GM12874 (cell line): ENCODE measurements at regions not wholly inside any gene's neighbourhood (a gene's known extent, or its start where the extent isn't known, plus 50 kb on each side); places are given as distances from the start of the nearest gene placed in this dataset.

ENCODE experiments used
- TF ChIP-seq, protein P1 (sequence below): IDR thresholded peaks from 2 replicates; pipeline ENCODE4 v1.5.1; 2011; ENCODE audit warnings: low read depth, mild to moderate bottlenecking, control low read depth, low read length, moderate library complexity; ENCODE audit not compliant: insufficient read depth

DNA sequence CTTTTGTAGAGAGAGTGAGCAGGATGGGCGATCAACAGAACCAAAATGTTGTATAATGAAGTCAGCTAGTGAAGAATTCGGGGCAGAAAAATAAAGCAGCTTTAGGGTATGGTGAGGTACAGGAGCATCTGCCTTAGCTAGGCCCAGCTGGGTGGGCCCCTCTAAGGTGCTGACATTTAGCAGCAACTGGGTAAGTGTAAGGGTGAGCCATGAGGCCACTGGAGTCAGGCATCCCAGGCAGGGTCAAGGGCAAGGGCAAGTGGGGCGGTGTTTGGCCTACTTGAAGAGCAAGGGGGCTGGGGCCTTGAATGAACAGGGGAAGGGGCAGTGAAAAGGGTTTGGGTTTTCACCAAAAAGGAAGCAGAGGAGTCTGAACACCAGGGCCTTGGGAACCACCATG, 583.6 kb downstream of the BCL11B start:
- TF ChIP-seq, protein P1, sequence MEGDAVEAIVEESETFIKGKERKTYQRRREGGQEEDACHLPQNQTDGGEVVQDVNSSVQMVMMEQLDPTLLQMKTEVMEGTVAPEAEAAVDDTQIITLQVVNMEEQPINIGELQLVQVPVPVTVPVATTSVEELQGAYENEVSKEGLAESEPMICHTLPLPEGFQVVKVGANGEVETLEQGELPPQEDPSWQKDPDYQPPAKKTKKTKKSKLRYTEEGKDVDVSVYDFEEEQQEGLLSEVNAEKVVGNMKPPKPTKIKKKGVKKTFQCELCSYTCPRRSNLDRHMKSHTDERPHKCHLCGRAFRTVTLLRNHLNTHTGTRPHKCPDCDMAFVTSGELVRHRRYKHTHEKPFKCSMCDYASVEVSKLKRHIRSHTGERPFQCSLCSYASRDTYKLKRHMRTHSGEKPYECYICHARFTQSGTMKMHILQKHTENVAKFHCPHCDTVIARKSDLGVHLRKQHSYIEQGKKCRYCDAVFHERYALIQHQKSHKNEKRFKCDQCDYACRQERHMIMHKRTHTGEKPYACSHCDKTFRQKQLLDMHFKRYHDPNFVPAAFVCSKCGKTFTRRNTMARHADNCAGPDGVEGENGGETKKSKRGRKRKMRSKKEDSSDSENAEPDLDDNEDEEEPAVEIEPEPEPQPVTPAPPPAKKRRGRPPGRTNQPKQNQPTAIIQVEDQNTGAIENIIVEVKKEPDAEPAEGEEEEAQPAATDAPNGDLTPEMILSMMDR: no peak

DNA sequence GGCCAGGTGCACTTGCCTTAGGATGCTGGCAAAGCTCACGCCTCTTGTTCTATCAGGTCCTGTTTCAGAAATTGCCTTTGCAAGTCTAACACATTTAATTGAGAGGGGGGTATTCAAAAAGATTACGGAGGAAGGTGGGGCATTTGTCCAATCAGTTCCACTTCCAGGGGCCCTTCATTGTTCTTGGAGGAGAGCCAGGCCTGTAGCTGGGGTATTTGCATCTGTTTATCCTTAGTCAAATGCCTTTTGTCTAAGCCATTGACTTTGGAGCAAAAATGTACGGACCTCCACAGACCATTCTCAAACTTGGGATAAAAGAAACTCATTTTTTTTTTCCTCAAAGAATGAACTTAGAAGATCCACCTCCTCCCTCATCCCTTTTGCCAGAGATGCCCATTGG, 582.0 kb downstream of the BCL11B start:
- TF ChIP-seq, protein P1: no peak

DNA sequence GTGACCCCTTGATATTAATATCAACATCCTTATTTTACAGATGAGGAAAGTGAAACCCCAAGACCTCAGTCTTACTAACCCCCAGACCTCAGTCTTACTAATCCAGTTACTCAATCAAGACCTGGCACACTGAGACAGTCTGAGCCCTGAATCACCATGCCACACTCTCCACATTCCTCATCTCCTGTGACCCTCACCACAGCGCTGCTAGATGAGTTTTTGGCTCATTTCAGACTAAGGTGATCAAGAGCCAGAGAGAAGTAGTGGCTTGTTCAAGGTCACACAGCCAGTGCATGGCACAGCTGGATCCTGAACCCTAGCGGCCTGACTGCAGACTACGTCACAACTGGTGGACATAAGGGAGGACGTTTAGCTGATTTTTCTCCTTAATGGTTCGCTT, 579.2 kb downstream of the BCL11B start:
- TF ChIP-seq, protein P1: no peak

- TF ChIP-seq, protein P1: no peak
Observed at GRCh38 chr14:98694541-98694940, 577.5 kb downstream of the BCL11B start.

GRCh38 chr14:98695809-98696208, 576.2 kb downstream of the BCL11B start:
- TF ChIP-seq, protein P1: no peak

DNA sequence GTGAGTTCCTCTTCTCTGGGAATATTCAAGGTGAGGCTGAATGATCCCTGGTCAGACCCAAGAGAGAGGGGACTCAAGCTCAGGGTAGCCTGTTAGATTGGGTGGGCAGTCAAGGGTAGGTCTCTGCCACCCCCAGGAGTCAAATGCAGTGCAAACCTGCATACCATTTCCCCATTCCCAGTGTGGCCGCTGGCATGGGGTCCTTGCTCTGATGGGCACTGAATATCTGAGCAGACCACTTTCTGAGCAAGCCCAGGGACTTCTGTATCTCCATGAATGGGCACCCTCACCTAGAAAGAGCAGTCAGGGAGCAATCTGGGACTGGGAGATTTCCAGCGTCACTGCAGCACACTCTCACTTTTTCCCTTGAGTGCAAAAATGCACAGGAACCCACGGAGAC, 573.7 kb downstream of the BCL11B start:
- TF ChIP-seq, protein P1: no peak

GRCh38 chr14:98700748-98701147, 571.2 kb downstream of the BCL11B start:
- TF ChIP-seq, protein P1: no peak

DNA sequence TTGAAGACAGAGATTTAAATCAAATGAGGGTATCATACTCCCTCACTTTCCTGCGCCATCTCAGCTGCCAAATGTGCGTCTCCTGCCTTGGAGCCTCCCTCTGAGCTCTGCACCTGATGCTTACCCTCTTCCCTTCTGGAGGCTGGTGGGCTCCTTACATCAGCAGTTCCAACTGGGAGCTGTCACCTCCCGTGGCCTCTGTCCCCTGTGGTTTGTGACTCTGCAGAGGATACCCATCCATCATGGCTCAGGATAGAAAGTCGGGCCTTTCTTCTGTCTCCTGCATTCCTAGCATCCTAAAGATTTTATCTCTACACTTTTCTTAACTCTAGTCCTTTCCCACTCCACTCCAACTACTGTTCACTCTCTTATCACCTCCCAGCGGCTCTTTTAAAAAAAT, 570.6 kb downstream of the BCL11B start:
- TF ChIP-seq, protein P1: no peak
